NCI-H446 (cell line): ENCODE measurements at regions not wholly inside any gene's neighbourhood (a gene's known extent, or its start where the extent isn't known, plus 50 kb on each side); places are given as distances from the start of the nearest gene placed in this dataset.

Source experiments
- DNase-seq, 2 experiments: peaks; one replicate each; lab custom pipeline; 2025; lab: John Stamatoyannopoulos, UW

GRCh38 chr16:86410081-86410480 is 100.2 kb upstream of the FOXF1 start:
- no peak for DNase-seq

DNA sequence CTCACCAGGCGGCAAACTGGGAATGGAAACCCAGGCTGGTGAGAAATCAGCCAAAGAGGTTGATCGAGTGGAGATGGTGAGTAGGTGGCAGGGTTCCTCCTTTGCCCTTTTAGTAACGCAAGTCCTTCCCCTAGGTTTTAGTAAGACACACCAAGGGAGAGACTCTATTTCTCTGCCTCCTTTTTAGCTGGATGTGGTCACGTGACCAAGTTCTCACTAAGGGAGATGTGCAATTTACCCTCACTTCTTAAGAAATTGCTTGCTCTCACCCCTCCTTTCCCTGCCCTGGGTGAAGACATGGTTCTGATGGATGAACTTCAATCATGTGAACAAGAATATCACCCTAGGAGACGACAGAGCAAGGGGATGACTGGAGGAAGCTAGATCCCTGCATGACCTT is 99.8 kb upstream of the FOXF1 start:
- DNase-seq, result no peak

- no peak for DNase-seq
Observed at GRCh38 chr16:86411897-86412296, 98.4 kb upstream of the FOXF1 start.

DNA sequence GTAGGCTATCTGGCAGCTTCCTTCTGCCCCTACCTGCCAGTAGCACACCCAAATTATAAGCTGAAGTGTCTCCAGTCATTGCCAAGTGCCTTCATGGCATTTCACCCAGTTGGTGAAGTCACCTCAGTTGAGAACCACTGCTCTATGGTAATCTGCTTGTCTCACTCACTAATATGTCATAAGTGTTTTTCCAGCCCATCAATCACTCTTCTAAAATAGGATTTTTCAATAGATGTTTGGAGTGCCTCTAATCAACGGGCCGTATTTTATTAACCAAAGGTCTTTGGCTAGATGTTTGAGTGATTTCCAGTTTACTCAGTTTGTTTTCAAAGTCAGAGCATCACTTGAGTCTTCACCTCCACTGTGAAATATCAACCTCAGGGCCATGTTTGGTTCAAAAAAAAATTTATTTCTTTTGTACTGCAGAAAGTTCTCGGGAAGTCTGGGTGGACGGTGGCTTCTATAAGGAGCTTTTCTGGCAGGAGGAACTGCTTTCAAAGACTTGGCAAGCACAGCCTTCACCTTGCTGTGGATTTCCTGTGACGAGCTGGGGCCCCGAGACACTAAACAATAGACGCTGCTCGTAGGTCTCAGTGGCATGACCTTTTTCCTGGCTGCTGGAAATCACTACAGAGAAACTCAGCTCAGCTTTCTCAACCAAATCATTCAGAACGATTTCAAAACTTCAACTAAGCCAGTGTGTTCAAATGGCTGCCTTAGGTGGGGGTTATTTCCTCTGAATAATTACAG is 95.2 kb upstream of the FOXF1 start:
- no peak for DNase-seq

DNA sequence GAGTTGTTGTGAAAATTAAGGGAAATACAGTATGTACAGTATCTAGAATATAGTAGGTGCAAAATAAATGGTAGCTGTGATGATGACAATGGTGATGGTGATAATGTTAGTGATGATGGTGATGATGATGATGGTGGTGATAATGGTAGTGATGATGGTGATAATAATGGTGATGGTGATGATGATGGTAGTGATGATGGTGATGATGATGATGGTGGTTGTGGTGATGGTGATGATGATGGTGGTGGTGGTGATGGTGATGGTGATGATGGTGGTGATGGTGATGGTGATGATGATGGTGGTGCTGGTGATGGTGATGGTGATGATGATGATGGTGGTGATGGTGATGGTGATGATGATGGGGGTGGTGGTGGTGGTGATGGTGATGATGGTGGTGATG is 91.3 kb upstream of the FOXF1 start:
- DNase-seq, result no peak

DNA sequence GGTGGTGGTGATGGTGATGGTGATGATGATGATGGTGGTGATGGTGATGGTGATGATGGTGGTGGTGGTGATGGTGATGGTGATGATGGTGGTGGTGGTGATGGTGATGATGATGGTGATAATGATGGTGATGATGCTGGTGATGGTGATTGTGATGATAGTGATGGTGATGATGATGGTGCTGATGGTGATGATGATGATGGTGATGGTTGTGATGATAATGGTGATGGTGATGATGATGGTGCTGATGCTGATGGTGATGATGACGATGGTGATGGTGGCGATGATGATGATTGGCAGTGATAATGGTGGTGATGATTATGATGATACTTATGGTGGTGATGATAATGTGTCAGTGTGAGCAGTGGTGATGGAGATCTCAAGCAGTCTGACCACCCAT is 90.8 kb upstream of the FOXF1 start:
- no peak for DNase-seq

- no peak for DNase-seq
Observed at GRCh38 chr16:86421995-86422394, 88.3 kb upstream of the FOXF1 start.

GRCh38 chr16:86424398-86424797 is 85.9 kb upstream of the FOXF1 start:
- no peak for DNase-seq

DNA sequence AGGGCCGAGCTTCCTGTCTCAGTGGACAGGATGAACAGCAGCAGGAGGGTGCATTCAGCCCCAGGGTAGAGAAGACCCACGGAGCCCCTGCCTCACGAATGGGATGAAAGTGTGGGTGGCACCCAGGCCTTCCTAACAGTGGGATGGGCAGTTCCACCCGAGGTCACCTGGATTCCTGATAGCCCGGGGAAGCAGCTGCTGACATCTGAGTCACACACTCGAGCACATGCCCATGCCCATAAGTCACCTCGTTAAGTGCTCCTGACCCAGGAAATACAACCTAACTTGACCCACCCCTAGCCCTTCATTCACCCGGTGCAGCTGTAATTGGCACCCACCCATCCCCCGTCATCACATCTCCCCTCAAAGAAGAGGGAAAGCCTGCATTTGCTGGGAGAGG is 85.3 kb upstream of the FOXF1 start:
- DNase-seq, result no peak

DNA sequence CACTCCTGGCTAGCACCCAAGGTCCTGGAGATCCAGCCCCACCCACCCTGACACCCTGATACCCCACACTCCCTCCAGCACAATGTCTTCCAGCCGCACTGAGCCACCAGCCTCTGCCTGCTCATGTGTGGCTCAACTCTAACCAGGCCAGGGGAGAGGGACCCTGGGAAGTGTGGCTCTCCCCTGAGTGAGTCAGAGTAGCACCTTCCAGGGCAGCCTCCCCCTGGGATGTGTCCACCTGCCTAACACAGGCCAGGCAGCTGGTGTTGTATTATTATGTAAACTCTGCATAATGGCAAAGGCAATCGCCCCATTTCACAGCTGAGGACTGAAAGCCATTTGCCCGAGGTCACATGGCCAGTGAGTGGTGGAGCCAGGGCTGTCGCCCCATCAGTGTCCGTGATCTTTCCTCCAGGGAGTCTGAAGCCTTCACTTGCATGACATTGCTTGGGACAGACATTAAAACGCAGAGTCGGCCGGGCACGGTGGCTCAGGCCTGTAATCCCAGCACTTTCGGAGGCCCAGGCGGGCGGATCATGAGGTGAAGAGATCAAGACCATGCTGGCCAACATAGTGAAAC is 84.2 kb upstream of the FOXF1 start:
- DNase-seq, result no peak

- no peak for DNase-seq
Observed at GRCh38 chr16:86427433-86427851, 82.9 kb upstream of the FOXF1 start.

DNA sequence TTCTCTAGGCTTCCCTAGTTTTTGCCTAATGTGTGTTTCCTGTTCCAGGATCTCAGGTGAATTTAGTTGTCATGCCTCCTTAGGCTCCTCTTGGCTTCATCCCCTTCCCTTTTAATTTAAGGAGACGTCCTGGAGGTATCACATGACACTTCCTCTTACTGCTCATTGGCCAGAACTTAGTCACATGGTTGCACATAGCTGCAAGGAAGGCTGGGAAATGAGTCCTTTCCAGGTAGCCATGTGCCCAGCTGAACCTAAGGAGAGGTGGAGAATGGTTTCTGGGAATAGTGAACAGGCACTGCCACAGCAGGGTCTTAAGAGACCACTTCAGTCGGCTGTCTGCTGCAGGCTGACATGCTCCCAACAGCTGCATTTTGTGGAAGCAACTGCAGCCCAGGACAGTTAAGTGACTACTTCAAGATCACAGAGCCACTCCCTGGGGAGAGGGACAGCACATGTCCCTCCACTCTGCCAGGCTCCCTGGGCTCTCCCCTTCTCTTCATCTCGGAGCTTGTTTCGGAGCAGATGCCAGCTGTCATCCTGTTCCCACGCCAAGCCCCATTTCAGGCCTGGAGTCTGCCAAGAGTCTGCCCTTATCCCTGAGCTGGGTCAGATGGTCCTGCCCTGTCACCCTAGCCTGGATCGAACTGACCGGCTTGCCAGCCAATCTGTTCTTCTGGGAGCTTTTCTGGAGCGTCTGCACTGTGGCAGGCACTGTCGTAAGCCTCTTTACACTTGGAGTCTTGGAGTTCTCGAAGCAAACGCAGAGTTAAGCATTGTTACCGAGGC is 81.4 kb upstream of the FOXF1 start:
- DNase-seq, result no peak

GRCh38 chr16:86429663-86430062 is 80.7 kb upstream of the FOXF1 start:
- no peak for DNase-seq

- DNase-seq, result no peak
Observed at GRCh38 chr16:86430814-86431213, 79.5 kb upstream of the FOXF1 start.

DNA sequence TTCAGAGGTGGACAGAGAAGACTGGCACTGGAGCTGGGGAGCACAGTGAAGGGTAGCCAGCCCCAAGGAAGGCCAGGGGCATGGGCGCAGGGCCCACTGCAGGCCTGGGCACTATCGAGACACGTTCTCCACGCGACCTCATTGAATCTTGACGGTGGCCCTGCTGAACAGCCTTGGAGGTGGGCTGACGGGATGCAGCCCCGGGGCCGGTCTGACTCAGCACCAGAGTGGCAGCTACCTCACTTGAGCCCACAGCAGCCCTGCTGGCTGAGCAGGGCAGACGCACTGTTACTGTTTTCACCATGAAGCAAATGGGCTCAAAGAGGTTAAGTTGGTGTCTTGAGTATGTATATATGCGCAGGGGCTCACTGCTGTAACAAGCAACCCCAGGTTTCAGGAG is 78.8 kb upstream of the FOXF1 start:
- no peak for DNase-seq

DNA sequence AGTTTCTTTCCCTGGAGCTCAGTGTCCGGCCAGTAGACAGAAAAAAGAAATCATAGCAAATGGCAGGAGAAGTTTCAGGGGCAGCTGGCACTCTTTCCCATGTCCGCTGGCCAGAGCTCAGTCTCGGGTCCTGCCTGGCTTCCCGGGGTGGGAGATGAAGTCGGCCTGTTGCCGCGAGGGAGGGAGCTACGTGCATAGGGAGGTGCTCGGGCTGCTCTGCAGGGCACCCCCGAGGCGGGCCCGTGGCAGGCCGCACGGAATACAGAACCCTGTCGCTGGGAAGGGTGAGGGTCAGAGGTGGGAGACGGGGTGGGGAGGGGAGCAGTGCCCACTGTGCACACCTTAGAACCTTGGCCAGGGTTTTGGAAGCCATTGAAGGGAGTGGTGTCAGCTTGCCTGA is 78.3 kb upstream of the FOXF1 start:
- no peak for DNase-seq

DNA sequence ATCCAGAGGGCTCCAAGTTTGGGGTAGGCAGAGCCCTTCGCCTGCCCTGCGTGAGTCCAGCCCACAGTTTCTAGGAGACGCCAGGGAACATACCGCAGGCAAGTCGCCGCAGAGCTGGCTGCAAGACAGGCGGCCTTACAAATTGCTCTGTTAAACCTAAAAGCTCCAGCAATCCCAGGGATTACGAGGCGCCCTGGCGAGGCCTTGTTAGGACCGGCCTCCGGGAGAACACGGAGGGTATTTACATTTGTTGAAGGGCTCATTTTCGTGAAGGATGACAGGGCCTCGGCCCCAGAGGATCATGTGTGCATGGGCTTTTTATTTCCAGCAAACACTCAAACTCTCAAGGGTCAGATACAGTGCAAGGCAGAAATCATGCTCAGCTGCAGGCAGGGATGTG is 77.6 kb upstream of the FOXF1 start:
- no peak for DNase-seq

DNA sequence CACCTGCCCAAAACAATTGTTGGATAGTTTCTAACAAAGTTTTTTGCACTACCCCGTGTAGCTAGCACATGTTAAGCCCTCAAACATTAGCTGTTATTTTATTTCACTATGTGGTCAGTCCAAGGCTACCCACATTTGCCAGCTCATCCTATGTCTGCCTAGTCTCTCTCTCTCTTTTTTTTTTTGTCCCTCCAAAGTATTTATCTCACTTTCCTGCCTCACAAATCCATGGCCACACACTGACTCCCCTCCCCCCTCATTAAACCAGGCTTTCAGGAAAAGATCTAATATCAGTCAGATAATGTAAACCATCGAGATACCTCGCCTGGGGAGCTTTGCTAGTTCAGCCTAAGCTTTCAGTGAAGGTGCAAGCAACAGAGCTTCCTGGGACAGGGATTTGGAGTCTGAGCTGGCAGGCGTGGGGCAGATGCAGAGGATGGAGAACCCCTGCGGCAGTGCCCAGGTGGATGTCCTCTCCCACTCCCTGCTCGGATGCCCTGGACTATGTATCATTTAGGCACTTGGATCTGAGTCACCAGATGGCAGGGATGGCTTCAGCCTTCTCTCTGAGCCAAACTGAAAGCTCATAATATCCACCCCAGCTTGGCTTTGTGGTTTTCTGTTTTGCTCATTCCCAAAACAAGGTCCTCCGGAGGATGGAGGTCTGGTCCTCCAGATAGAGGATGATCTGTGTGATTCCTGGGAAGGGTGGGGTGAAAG is 73.7 kb upstream of the FOXF1 start:
- no peak for DNase-seq

DNA sequence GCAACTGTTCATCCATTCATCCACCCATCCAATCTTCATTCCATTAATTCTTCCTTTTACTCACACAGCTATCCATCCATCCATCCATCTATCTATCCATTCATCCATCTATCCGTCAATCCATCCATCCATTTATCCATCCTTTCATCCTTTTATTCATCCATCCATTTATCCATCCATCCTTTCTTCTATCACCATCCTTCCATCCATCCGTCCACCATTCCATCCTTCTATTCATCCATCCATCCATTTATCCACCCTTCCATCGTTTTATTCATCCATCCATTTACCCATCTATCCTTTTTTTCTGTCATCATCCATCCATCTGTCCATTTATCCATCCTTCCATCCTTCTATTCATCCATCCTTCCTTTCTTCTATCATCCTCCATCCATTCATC is 73.0 kb upstream of the FOXF1 start:
- DNase-seq, result no peak

DNA sequence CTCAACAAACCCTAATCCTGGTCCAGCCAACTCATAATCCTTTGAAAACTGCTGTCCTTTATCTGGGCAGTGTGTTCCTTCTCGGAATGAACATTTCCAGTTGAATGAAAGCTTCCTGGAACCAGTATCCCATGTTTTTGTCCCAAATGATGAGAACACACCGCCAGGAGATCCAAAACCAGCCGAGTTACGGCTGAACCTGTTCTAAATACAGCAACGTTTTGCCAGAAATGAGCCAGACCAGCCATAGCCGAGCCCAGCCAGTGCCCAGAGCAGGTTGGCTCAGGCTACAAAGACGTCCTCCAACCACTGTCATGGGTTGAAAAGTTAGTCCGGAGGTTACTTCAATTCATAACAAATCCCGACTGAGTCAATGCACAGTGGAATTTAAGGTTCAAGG is 67.6 kb upstream of the FOXF1 start:
- DNase-seq, result no peak

DNA sequence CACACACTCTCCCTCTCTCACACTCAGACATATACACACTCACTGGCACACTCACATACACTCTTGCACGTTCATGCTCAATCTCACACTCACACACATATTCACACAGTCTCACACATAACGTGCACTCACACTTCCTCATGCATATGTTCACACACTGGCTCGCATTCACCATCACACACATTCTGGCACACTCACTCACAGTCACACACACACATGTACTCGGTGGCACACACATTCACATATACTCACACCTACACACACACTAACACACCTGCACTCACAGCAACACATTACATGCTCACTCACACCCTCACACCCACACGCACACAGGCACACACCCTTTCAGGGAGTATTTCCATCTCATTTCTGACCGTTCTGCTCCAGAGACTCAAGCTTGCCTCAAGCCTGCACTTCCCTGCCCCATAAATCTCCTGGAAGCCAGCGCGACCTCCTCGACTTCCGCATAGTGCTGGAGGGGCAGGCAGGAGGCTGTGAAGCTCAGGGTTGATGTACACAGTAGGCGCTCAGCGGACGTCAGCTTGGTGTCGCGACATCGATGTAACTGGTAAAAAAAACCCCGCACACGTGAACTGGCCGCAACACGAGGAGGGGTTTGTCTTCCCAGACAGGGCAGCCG is 66.7 kb upstream of the FOXF1 start:
- DNase-seq, result no peak

DNA sequence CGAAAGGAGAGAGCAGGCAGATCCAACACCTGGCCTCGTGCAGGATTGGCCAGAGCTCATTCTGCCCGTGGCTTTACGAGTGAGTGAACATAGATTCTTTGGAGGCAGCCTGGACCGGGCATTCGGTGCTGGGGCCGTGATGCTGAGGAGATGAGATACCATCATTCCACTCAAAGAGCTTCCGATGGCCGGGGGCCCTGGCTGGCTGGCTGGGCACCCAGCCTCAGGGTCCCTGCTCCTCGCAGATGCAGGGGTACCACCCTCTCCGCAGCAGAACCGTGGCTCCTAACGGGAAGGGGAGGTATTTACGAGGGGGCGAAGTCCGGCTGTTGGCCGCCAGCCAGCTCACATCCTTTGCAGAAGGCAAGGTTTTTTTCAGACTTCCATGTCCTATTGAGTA is 66.1 kb upstream of the FOXF1 start:
- no peak for DNase-seq
